HL-60 (cell line): ENCODE measurements at regions not wholly inside any gene's neighbourhood (a gene's known extent, or its start where the extent isn't known, plus 50 kb on each side); places are given as distances from the start of the nearest gene placed in this dataset.

Source experiments
- GABPA ChIP-seq: IDR thresholded peaks from 2 replicates; pipeline ENCODE4 v1.6.1; 2012; ENCODE audit warnings: low read depth
- TF ChIP-seq, protein P1 (sequence below): IDR thresholded peaks from one replicate; pipeline ENCODE4 v1.5.1; 2011; ENCODE audit warnings: low read length, control low read depth, inconsistent platforms; ENCODE audit not compliant: insufficient read depth

DNA sequence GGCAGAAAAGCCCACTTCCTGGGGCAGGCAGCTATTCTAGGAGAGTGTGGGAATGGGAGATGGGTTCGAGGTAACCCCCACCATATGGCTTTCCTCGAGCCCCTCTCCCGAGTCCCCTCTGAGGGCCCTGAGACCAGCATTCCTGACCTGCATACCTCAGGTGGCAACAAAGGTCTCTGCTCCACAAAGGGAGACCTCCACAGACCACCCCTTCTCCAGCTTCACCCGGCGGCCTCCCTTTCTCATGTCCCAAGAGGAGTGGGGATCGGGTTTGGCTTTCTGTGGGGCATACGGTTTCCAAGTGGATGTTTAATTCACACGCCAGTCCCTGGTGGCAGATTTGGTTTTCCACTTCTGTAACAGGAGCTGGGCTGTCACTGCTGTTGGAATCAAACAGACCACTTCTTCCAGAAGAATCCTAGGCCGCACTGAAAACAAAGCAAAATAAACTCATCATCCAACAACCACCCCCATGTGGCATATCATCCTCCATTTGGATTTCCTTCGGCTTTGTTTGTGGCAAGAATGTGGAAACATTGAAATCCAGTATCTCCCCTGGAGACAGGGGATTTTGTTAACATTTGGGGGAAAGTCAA is 83.2 kb downstream of the DLL1 start:
- no peak for TF ChIP-seq GABPA
- TF ChIP-seq, protein P1, sequence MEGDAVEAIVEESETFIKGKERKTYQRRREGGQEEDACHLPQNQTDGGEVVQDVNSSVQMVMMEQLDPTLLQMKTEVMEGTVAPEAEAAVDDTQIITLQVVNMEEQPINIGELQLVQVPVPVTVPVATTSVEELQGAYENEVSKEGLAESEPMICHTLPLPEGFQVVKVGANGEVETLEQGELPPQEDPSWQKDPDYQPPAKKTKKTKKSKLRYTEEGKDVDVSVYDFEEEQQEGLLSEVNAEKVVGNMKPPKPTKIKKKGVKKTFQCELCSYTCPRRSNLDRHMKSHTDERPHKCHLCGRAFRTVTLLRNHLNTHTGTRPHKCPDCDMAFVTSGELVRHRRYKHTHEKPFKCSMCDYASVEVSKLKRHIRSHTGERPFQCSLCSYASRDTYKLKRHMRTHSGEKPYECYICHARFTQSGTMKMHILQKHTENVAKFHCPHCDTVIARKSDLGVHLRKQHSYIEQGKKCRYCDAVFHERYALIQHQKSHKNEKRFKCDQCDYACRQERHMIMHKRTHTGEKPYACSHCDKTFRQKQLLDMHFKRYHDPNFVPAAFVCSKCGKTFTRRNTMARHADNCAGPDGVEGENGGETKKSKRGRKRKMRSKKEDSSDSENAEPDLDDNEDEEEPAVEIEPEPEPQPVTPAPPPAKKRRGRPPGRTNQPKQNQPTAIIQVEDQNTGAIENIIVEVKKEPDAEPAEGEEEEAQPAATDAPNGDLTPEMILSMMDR = no peak
